NCI-H2196 treated with DMSO at 0.1 percent for 48 hours (cell line): ENCODE measurements at regions not wholly inside any gene's neighbourhood (a gene's known extent, or its start where the extent isn't known, plus 50 kb on each side); places are given as distances from the start of the nearest gene placed in this dataset.
"Not testable (repeated sequence)": the region's sequence is repeated elsewhere in the genome, so short reads cannot be mapped to it uniquely, and the experiment has no call there.

Experiments used
- DNase-seq: peaks from one replicate; lab custom pipeline; 2025; ENCODE audit not compliant: unreplicated experiment; lab: John Stamatoyannopoulos, UW

DNA sequence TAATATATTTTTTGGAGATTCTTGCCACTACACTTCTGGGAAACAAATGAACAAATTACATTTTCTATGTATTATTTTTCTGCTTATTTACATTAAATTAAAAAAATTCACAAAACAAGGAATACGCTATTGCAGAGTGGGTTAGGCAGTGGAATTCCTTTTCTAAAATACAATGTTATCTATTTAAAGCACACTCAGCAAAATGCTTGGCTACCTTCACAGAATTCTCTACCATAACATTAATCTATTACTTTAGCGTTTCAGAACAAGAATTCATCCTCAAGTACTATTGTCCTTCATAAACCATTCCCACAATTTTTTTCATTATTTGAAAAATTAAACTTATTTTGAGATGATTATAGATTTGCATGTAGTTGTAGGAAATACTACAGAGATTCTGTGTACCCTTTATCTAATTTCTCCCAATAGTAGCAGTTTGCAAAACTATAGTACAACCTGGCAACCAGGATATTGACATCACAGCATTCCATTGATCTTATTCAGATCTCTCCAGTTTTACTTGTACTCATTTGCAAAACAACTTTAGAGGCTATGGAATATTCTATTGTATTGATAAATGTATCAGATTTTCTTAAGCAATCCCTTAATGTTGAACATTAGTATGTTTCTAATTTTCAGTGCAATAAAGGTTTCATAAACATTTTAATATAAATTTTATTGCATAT, 120.9 kb downstream of the DLEU7 start:
- DNase-seq = no peak

- no peak for DNase-seq
Measured at GRCh38 chr13:50724438-50724837, 119.1 kb downstream of the DLEU7 start.

GRCh38 chr13:50724913-50725312, 118.6 kb downstream of the DLEU7 start:
- no peak for DNase-seq

DNA sequence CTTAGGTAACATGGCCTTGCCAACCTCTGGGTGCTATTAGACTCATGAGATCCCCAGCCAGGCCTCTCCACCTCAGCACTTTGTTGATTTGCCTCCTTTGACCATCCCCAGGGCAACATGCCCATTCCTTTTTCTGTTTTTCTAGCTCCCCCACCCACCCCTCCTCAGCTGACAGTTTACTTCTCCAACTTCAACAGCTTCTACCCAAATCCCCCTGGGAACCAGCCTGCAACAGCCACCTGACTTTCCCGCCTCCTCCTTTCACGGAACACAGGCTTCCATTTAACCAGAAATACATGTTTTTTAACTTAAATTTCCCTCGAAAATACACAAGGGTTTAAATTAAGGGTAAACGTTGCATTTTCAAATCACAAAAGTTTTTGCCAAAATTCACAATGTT, 117.3 kb downstream of the DLEU7 start:
- no peak for DNase-seq

GRCh38 chr13:50729177-50729576, 114.3 kb downstream of the DLEU7 start:
- no peak for DNase-seq

DNA sequence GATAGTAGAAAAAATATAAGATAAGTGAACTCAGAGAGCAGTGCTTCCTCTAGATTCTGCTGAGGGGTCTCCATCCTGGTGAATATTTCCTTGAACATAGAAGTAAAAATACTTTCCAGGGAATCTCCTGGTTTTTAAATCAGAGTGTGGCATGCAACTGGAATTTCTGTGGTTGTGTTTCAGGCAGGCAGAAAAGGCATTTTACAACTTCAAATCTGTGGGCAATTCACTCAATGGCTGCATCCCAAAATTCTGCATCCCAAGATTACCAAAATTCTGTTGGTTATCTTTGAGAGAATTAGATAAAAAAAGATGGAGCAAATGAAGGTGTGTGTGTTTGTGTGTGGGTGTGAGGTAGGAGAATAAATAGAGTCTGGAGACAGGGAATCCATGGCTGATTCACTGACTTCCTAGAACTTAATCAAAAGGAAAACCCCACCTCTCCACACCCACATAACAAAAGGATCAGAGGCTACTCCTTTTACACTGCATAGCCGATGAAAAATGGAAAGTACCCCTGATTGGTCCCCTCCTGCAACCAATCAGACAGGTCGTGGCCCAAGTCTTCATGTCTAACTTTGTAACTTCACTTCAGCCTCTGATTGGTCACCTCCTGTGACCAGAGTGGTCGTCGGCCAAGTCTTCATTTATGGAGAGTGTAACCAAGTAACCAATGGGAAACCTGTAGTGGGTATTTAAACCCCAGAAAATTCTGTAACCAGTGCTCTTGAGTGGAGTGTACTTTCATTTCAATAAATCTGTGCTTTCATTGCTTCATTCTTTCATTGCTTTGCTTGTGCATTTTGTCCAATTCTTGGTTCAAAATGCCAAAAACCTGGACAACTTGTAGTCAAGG, 112.8 kb downstream of the DLEU7 start:
- DNase-seq = no peak

- DNase-seq = no peak
Measured at GRCh38 chr13:50731400-50731799, 112.1 kb downstream of the DLEU7 start.

DNA sequence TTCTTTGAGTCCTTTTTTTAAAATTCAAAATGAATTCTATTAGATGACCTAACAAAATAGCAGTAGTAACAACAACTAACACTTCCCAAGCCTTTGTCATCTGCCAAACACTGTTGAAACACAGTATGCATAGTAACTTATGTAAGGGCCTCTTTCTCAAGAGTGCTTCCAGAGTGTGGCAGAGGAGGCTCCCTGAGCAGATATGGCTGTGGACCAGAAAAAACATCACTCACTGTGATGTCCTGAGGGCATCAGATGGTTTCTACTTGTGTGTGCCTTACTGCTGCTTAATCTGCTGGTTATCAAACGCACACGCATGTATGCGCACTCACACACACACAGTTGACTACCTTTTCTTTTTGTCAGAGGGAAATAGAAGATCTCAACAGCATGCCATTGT, 110.8 kb downstream of the DLEU7 start:
- no peak for DNase-seq

DNA sequence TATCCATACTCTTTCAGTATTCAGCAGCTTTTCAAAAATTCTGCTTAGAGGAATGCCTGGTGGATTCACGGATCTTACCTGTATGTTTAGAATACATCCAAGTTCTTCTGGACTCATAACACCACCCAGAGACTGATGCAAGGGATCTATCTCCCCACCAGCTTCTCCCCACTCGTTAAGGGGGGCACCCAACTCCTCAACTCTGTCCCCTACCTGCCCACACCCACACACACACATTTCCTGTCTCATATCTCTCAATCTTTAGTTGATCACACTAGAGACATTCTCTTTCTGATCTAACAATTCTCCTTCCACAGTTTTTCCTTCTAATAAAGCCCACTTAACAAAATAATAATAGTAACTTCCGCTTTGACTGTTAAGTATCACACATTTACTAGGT, 110.1 kb downstream of the DLEU7 start:
- no peak for DNase-seq

DNA sequence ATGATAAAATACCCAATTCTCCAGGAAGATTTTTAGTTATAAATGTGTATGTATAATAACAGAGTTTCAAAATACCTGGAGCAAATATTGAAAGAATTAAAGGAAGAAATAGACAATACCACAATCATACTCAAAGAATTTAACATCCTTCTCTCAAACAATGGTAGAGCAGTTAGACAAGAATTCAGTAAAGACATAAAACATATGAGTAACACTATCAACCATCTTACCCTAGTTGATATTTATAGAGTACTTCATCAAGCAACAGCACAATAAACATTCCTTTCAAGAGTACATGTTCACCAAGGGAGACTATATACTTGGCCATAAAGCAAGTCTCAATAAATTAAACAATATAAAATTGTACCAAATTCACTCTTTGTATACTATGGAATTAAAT, 108.4 kb downstream of the DLEU7 start:
- no peak for DNase-seq

GRCh38 chr13:50740052-50740741, 103.3 kb downstream of the DLEU7 start:
- no peak for DNase-seq

GRCh38 chr13:50742353-50742752, 101.1 kb downstream of the DLEU7 start:
- no peak for DNase-seq

- DNase-seq = no peak
Measured at GRCh38 chr13:50742968-50743367, 100.5 kb downstream of the DLEU7 start.

DNA sequence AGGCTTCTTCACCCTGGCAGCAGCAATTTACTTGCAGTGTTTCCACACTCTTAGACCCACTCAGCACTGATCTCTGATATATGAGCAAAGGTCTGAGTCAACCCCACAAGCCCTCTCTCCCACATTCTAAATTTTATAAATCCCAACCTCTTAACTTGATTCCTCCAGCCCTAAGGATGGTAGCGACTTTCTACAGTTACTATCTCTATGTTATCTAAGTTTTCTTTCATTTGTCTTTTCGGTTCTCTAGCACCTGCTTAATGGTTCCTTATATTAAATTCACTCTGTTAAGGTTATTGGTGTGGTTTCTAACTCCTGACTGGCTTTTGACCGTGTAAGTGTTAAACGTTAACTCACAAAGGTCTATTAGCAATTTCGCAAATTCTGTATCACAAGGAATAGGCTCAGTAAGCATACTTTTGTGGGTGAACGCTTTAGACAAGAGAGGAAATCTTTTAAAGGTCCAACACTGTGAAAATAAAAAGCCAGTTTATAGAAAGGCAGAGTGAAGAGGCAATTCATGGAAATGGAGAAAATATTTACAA, 99.3 kb downstream of the DLEU7 start:
- no peak for DNase-seq

DNA sequence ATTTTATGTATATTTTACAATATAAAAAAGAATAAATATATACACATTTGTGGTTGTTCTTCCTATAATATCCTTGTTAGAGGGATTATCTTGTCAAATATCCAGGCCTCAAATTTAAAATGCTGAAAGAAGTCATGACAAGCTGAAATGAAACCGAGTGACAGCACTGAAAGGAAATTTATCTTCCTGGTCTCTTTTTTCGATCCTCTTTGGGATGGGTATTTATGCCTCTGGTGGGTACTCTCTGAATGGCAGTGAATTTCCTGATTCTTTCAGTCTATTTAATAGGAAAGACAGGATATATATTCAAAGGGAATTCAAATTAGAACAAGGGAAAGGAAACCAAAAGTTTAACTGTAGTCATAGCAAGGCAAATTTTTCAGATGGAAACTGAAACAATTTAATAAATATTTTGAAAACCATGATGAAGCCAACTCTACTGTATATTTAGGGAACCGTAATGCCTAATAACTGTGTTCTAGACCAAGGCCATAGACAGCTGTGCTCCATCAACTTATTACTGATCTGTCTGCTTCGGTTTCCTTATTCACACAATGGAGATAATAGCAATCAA, 97.9 kb downstream of the DLEU7 start:
- no peak for DNase-seq

GRCh38 chr13:50747737-50748350, 95.6 kb downstream of the DLEU7 start:
- no peak for DNase-seq

DNA sequence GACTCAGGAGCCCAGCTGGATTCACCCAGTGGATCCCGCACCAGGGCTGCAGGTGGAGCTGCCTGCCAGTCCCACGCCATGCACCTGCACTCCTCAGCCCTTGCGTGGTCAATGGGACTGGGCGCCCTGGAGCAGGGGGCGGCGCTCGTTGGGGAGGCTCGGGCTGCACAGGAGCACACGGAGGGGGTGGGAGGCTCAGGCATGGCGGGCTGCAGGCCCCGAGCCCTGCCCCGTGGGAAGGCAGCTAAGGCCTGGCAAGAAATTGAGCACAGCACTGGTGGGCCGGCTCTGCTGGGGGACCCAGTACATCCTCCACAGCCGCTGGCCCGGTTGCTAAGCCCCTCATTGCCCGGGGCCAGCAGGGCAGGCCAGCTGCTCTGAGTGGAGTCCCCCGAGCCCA, 90.3 kb downstream of the DLEU7 start:
- DNase-seq = not testable (repeated sequence)

- DNase-seq = not testable (repeated sequence)
Measured at GRCh38 chr13:50755862-50756685, 87.4 kb downstream of the DLEU7 start.

- DNase-seq = no peak
Measured at GRCh38 chr13:50757008-50757407, 86.5 kb downstream of the DLEU7 start.

DNA sequence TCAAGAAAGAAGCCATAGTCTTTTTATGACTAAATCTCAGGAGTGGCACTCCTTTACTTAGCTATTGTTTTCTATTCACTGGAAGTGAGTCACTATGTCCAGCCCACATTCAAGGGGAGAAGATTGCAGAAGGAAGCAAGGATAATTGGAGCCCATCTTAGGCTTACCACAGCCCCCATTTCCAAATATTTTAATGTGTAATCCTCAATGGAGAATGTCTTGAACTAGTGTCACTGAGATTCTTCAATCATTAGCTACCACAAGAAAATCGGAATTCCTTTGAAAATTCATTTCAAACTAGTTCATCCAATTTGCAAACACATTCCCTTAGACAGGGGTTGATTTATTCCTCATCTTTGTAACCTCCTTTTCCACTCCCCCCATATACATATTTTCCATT, 84.7 kb downstream of the DLEU7 start:
- no peak for DNase-seq
